HL-60 (cell line): ENCODE measurements at regions not wholly inside any gene's neighbourhood (a gene's known extent, or its start where the extent isn't known, plus 50 kb on each side); places are given as distances from the start of the nearest gene placed in this dataset.

Experiments
- GABPA ChIP-seq: IDR thresholded peaks from 2 replicates; pipeline ENCODE4 v1.6.1; 2012; ENCODE audit warnings: low read depth
- POLR2AphosphoS5 ChIP-seq: IDR thresholded peaks from 2 replicates; pipeline ENCODE4 v1.6.1; 2012; ENCODE audit warnings: low read depth
- SPI1 ChIP-seq: IDR thresholded peaks from 2 replicates; pipeline ENCODE4 v1.6.1; 2012; ENCODE audit warnings: low read depth, mild to moderate bottlenecking, borderline replicate concordance
- TF ChIP-seq, protein P1 (sequence below): IDR thresholded peaks from one replicate; pipeline ENCODE4 v1.5.1; 2011; ENCODE audit warnings: low read length, control low read depth, inconsistent platforms; ENCODE audit not compliant: insufficient read depth
- TF ChIP-seq, protein P2 (sequence below): IDR thresholded peaks from 2 replicates; pipeline ENCODE4 v1.6.1; 2012; ENCODE audit warnings: low read depth; ENCODE audit not compliant: insufficient replicate concordance

DNA sequence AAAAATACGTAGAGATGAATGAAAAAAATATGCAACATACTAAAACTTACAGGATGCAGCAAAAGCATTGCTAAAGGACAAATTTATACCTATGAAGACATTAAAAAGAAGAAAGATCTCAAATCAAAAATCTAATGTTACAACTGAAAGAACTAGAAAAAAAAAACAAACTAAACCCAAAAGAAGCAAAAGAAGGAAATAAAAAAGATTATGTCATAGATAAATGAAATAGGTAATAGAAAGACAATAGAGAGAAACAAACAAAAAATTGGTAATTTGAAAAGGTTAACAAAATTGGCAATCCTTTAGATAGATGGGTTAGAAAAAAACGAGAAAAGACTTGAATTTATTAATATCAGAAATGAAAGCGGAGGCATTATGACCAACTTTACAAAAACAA lies 1000.2 kb downstream of the TLE4 start:
- TF ChIP-seq, protein P1, sequence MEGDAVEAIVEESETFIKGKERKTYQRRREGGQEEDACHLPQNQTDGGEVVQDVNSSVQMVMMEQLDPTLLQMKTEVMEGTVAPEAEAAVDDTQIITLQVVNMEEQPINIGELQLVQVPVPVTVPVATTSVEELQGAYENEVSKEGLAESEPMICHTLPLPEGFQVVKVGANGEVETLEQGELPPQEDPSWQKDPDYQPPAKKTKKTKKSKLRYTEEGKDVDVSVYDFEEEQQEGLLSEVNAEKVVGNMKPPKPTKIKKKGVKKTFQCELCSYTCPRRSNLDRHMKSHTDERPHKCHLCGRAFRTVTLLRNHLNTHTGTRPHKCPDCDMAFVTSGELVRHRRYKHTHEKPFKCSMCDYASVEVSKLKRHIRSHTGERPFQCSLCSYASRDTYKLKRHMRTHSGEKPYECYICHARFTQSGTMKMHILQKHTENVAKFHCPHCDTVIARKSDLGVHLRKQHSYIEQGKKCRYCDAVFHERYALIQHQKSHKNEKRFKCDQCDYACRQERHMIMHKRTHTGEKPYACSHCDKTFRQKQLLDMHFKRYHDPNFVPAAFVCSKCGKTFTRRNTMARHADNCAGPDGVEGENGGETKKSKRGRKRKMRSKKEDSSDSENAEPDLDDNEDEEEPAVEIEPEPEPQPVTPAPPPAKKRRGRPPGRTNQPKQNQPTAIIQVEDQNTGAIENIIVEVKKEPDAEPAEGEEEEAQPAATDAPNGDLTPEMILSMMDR = no peak
- TF ChIP-seq, protein P2, sequence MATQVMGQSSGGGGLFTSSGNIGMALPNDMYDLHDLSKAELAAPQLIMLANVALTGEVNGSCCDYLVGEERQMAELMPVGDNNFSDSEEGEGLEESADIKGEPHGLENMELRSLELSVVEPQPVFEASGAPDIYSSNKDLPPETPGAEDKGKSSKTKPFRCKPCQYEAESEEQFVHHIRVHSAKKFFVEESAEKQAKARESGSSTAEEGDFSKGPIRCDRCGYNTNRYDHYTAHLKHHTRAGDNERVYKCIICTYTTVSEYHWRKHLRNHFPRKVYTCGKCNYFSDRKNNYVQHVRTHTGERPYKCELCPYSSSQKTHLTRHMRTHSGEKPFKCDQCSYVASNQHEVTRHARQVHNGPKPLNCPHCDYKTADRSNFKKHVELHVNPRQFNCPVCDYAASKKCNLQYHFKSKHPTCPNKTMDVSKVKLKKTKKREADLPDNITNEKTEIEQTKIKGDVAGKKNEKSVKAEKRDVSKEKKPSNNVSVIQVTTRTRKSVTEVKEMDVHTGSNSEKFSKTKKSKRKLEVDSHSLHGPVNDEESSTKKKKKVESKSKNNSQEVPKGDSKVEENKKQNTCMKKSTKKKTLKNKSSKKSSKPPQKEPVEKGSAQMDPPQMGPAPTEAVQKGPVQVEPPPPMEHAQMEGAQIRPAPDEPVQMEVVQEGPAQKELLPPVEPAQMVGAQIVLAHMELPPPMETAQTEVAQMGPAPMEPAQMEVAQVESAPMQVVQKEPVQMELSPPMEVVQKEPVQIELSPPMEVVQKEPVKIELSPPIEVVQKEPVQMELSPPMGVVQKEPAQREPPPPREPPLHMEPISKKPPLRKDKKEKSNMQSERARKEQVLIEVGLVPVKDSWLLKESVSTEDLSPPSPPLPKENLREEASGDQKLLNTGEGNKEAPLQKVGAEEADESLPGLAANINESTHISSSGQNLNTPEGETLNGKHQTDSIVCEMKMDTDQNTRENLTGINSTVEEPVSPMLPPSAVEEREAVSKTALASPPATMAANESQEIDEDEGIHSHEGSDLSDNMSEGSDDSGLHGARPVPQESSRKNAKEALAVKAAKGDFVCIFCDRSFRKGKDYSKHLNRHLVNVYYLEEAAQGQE = no peak
- no peak for TF ChIP-seq POLR2AphosphoS5
- TF ChIP-seq GABPA = no peak
- no peak for TF ChIP-seq SPI1
